Neural progenitor cell (in vitro differentiated cells): ENCODE measurements at regions not wholly inside any gene's neighbourhood (a gene's known extent, or its start where the extent isn't known, plus 50 kb on each side); places are given as distances from the start of the nearest gene placed in this dataset.

Experiments used
- DNase-seq: peaks from one replicate; pipeline ENCODE4 v3.0.0-alpha.2; 2016; ENCODE audit warnings: low spot score
- H2AFZ ChIP-seq: fragments of 200-600 bp; sonication (generic); replicated peaks from 2 replicates; pipeline ENCODE4 v1.6.1; 2016; ENCODE audit warnings: antibody characterized with exemption
- H3F3A ChIP-seq: fragments of 200-600 bp; sonication (generic); 2 replicates; pipeline ENCODE4 v1.6.1; 2016; ENCODE audit warnings: antibody characterized with exemption, low read depth
- H3K27ac ChIP-seq: fragments of 200-600 bp; sonication (generic); 2 replicates; pipeline ENCODE4 v1.5.1; 2016; ENCODE audit warnings: mild to moderate bottlenecking
- H3K27me3 ChIP-seq: fragments of 200-600 bp; sonication (generic); 2 replicates; pipeline ENCODE4 v1.6.1; 2016; ENCODE audit warnings: mild to moderate bottlenecking, moderate library complexity
- H3K36me3 ChIP-seq: fragments of 200-600 bp; sonication (generic); 2 replicates; pipeline ENCODE4 v1.5.1; 2016
- H3K4me1 ChIP-seq: fragments of 200-600 bp; sonication (generic); 2 replicates; pipeline ENCODE4 v1.6.1; 2016; ENCODE audit warnings: mixed run types
- H3K4me2 ChIP-seq: fragments of 200-600 bp; sonication (generic); 2 replicates; pipeline ENCODE4 v1.6.1; 2016
- H3K4me3 ChIP-seq: fragments of 200-600 bp; sonication (generic); 2 replicates; pipeline ENCODE4 v1.5.1; 2016
- H3K79me2 ChIP-seq: fragments of 200-600 bp; sonication (generic); 2 replicates; pipeline ENCODE4 v1.6.1; 2016; ENCODE audit warnings: low read depth
- H3K9ac ChIP-seq: fragments of 200-600 bp; sonication (generic); 2 replicates; pipeline ENCODE4 v1.6.1; 2016
- H3K9me3 ChIP-seq: fragments of 200-600 bp; sonication (generic); 2 replicates; pipeline ENCODE4 v1.5.1; 2016; ENCODE audit warnings: low read depth
- H4K20me1 ChIP-seq: fragments of 200-600 bp; sonication (generic); 2 replicates; pipeline ENCODE4 v1.6.1; 2016; ENCODE audit warnings: low read depth
- H3K27ac Mint-ChIP-seq: 3 replicates; pipeline ENCODE4 v1.8.0; 2021; ENCODE audit warnings: mixed read lengths
- H3K27me3 Mint-ChIP-seq: 2 replicates; pipeline ENCODE4 v1.8.0; 2022; ENCODE audit warnings: low read depth, mild to moderate bottlenecking, inconsistent platforms, moderate library complexity, mixed read lengths; ENCODE audit not compliant: insufficient read depth
- H3K36me3 Mint-ChIP-seq: 3 replicates; pipeline ENCODE4 v1.8.0; 2021; ENCODE audit warnings: mixed read lengths
- H3K4me1 Mint-ChIP-seq: 3 replicates; pipeline ENCODE4 v1.8.0; 2021; ENCODE audit warnings: mixed read lengths
- H3K4me3 Mint-ChIP-seq: 3 replicates; pipeline ENCODE4 v1.8.0; 2021; ENCODE audit warnings: mild to moderate bottlenecking, moderate library complexity, mixed read lengths
- H3K9me3 Mint-ChIP-seq: 3 replicates; pipeline ENCODE4 v1.8.0; 2020; ENCODE audit warnings: mixed read lengths
- CTCF ChIP-seq: fragments of 200-600 bp; sonication (generic); IDR thresholded peaks from 2 replicates; pipeline ENCODE4 v1.5.1; 2017; ENCODE audit warnings: antibody characterized with exemption, mild to moderate bottlenecking
- EZH2 ChIP-seq: fragments of 200-600 bp; sonication (generic); IDR thresholded peaks from 2 replicates; pipeline ENCODE4 v1.6.1; 2017; ENCODE audit warnings: antibody characterized with exemption, mild to moderate bottlenecking, moderate library complexity
- EZH2phosphoT487 ChIP-seq: fragments of 200-600 bp; sonication (generic); IDR thresholded peaks from 2 replicates; pipeline ENCODE4 v1.6.1; 2017; ENCODE audit warnings: antibody characterized with exemption

GRCh38 chr12:46956451-46957035 lies 122.9 kb upstream of the PCED1B start:
- Histone ChIP-seq H3K4me3 (no peak overlapping the region), H3K36me3 (no peaks in the 10 kb centered on the region), H3K4me2 (no peak overlapping the region), H3K79me2 (no peaks in the 10 kb centered on the region), H3K27me3 (no peaks in the 10 kb centered on the region), H3F3A (no peaks in the 10 kb centered on the region), H3K9ac (no peak overlapping the region), H3K4me1 (no peaks in the 10 kb centered on the region), H4K20me1 (no peaks in the 10 kb centered on the region), H2AFZ (no peak overlapping the region), H3K9me3 (no peaks in the 10 kb centered on the region), H3K27ac (no peak overlapping the region)
- Mint-ChIP-seq H3K4me1 (peaks cover 13% of the 10 kb centered on the region), H3K27ac (no peak overlapping the region), H3K9me3 (no peaks in the 10 kb centered on the region), H3K36me3 (no peaks in the 10 kb centered on the region), H3K27me3 (peaks cover 4% of the 10 kb centered on the region), H3K4me3 (no peak overlapping the region)
- no peak for DNase-seq
- no peak for TF ChIP-seq EZH2phosphoT487
- no peak for TF ChIP-seq EZH2
- TF ChIP-seq CTCF, result no peak

GRCh38 chr12:46958053-46958452 lies 121.4 kb upstream of the PCED1B start:
- Mint-ChIP-seq H3K27me3 (peaks cover 4% of the 10 kb centered on the region), H3K4me1 (peaks cover 13% of the 10 kb centered on the region), H3K36me3 (no peaks in the 10 kb centered on the region), H3K4me3 (no peak overlapping the region), H3K9me3 (no peaks in the 10 kb centered on the region), H3K27ac (no peak overlapping the region)
- Histone ChIP-seq H3K4me3 (no peak overlapping the region), H3K79me2 (no peaks in the 10 kb centered on the region), H3K36me3 (no peaks in the 10 kb centered on the region), H2AFZ (no peak overlapping the region), H3K9me3 (no peaks in the 10 kb centered on the region), H3F3A (no peaks in the 10 kb centered on the region), H3K4me2 (no peak overlapping the region), H4K20me1 (no peaks in the 10 kb centered on the region), H3K4me1 (no peaks in the 10 kb centered on the region), H3K27ac (no peak overlapping the region), H3K9ac (no peak overlapping the region), H3K27me3 (no peaks in the 10 kb centered on the region)
- TF ChIP-seq CTCF (no peak), EZH2 (no peak), EZH2phosphoT487 (no peak)
- no peak for DNase-seq

- H3K9me3 ChIP-seq, result no peaks in the 10 kb centered on the region
- no peaks in the 10 kb centered on the region for H3K36me3 ChIP-seq
- H3K9me3 Mint-ChIP-seq, result no peaks in the 10 kb centered on the region
- H3K36me3 Mint-ChIP-seq, result no peaks in the 10 kb centered on the region
- TF ChIP-seq EZH2 (no peak), CTCF (no peak), EZH2phosphoT487 (no peak)
- H2AFZ ChIP-seq, result no peak overlapping the region
- H3K79me2 ChIP-seq, result no peaks in the 10 kb centered on the region
- no peaks in the 10 kb centered on the region for H3K27me3 ChIP-seq
- DNase-seq, result no peak
- no peak overlapping the region for H3K9ac ChIP-seq
- H3F3A ChIP-seq, result no peaks in the 10 kb centered on the region
- no peak overlapping the region for H3K4me2 ChIP-seq
- H3K4me1 ChIP-seq, result peaks cover 4% of the 10 kb centered on the region
- peaks cover 4% of the 10 kb centered on the region for H3K27me3 Mint-ChIP-seq
- H3K4me3 Mint-ChIP-seq, result no peak overlapping the region
- H3K27ac Mint-ChIP-seq, result no peak overlapping the region
- H3K4me1 Mint-ChIP-seq, result peaks cover 13% of the 10 kb centered on the region
- no peaks in the 10 kb centered on the region for H4K20me1 ChIP-seq
- no peak overlapping the region for H3K27ac ChIP-seq
- H3K4me3 ChIP-seq, result no peak overlapping the region
Observed at GRCh38 chr12:46958599-46959290, 120.7 kb upstream of the PCED1B start.
